ENCODE measurements at regions not wholly inside any gene's neighbourhood (a gene's known extent, or its start where the extent isn't known, plus 50 kb on each side); places are given as distances from the start of the nearest gene placed in this dataset.
"Not testable (repeated sequence)": the region's sequence is repeated elsewhere in the genome, so short reads cannot be mapped to it uniquely, and the experiment has no call there.

DNA sequence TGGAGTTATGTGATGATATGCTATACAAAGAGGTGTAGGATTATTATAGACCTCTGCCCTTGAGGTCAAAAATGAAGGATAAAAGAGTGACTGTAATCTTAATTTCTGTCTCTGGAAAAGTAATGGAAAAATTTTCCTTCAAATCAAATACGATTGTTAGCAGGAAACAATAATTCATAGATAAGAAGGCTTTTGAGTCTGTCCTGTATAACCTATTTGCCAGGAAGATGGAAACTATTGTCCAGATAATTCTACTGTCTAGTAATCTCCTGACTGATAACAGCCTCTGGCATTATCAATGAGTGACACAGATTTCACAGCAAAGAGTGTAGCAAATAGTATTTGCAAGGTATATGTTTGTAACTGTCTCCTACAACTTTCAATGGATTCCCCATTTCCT is 307.8 kb downstream of the MTX2 start:
- TF ChIP-seq REST (IDR thresholded peaks at IDR 0.05): no peak
- no peak for TF ChIP-seq YY1 (IDR thresholded peaks at IDR 0.05)
- no peak for TF ChIP-seq JUND (IDR thresholded peaks at IDR 0.05)
- no peak for TF ChIP-seq SP1 (IDR thresholded peaks at IDR 0.05)
- no peak for TF ChIP-seq EGR1 (IDR thresholded peaks at IDR 0.05; ENCODE audit: low read depth in 2 of 2)
- TF ChIP-seq, protein P1, sequence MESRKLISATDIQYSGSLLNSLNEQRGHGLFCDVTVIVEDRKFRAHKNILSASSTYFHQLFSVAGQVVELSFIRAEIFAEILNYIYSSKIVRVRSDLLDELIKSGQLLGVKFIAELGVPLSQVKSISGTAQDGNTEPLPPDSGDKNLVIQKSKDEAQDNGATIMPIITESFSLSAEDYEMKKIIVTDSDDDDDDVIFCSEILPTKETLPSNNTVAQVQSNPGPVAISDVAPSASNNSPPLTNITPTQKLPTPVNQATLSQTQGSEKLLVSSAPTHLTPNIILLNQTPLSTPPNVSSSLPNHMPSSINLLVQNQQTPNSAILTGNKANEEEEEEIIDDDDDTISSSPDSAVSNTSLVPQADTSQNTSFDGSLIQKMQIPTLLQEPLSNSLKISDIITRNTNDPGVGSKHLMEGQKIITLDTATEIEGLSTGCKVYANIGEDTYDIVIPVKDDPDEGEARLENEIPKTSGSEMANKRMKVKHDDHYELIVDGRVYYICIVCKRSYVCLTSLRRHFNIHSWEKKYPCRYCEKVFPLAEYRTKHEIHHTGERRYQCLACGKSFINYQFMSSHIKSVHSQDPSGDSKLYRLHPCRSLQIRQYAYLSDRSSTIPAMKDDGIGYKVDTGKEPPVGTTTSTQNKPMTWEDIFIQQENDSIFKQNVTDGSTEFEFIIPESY (IDR thresholded peaks at IDR 0.05): no peak
- no peak for TF ChIP-seq FOXA1 (IDR thresholded peaks at IDR 0.05)
- no peak for TF ChIP-seq RXRA (IDR thresholded peaks at IDR 0.05)
- peaks cover 0 to 2% (median 0%) of the 10 kb centered on the region in 4 donors for H3K27me3 ChIP-seq (ENCODE audit: control insufficient read depth in 4 of 4, insufficient read depth in 4 of 4, low read length in 3 of 4)
- H3K9me3 ChIP-seq (ENCODE audit: control insufficient read depth in 4 of 4, low read length in 3 of 4): no peaks in the 10 kb centered on the region
- H3K4me1 ChIP-seq (ENCODE audit: control insufficient read depth in 4 of 4, insufficient read depth in 4 of 4, low read length in 3 of 4): no peaks in the 10 kb centered on the region
- DNase-seq (ENCODE audit: low spot score): no peak
- H3K27ac ChIP-seq (ENCODE audit: low read depth in 1 of 2, low read length in 2 of 2): no peak overlapping the region
- 65% methylated on average over 1 of the region's 1 CpG for WGBS
- no peak overlapping the region for H3K9ac ChIP-seq (ENCODE audit: low read depth in 1 of 2, low read length in 2 of 2)
- H3K4me3 ChIP-seq (ENCODE audit: low read depth in 1 of 3, low read length in 3 of 3): no peak overlapping the region
- H3K36me3 ChIP-seq (ENCODE audit: control insufficient read depth in 4 of 4, insufficient read depth in 3 of 4, low read depth in 1 of 4, low read length in 3 of 4): no peaks in the 10 kb centered on the region

- 87% methylated on average over 4 of the region's 4 CpGs for WGBS
- H3K27ac ChIP-seq (ENCODE audit: low read depth in 1 of 2, low read length in 2 of 2); H3K36me3 ChIP-seq (ENCODE audit: control insufficient read depth in 4 of 4, insufficient read depth in 3 of 4, low read depth in 1 of 4, low read length in 3 of 4); H3K27me3 ChIP-seq (ENCODE audit: control insufficient read depth in 4 of 4, insufficient read depth in 4 of 4, low read length in 3 of 4); H3K9me3 ChIP-seq (ENCODE audit: control insufficient read depth in 4 of 4, low read length in 3 of 4); H3K9ac ChIP-seq (ENCODE audit: low read depth in 1 of 2, low read length in 2 of 2); H3K4me3 ChIP-seq (ENCODE audit: low read depth in 1 of 3, low read length in 3 of 3); H3K4me1 ChIP-seq (ENCODE audit: control insufficient read depth in 4 of 4, insufficient read depth in 4 of 4, low read length in 3 of 4); DNase-seq (ENCODE audit: low spot score): not testable (repeated sequence)
Observed at GRCh38 chr2:176578292-176578691, 309.1 kb downstream of the MTX2 start.

DNA sequence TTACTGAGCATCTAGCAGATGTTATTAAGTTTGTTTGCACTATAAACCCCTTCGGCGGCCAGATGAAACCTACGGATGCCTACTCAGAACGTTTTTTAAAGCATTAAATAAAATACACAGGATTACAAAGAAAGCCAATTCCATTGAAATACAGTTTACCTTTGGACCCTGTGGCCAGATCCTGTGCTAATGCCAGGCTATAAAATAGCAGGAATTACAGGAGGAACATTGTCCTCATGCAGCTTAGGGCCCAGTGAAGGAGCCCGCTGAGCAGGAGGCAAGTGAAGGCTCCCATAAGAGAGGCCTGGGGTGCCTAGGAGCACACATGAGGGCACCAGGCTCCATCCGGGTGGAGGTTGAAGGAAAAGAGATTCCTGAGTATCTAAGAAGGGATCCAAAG is 310.4 kb downstream of the MTX2 start:
- Histone ChIP-seq H3K4me3 (ENCODE audit: low read depth in 1 of 3, low read length in 3 of 3) (no peak overlapping the region), H3K9ac (ENCODE audit: low read depth in 1 of 2, low read length in 2 of 2) (no peak overlapping the region), H3K9me3 (ENCODE audit: control insufficient read depth in 4 of 4, low read length in 3 of 4) (no peaks in the 10 kb centered on the region), H3K27ac (ENCODE audit: low read depth in 1 of 2, low read length in 2 of 2) (no peak overlapping the region), H3K36me3 (ENCODE audit: control insufficient read depth in 4 of 4, insufficient read depth in 3 of 4, low read depth in 1 of 4, low read length in 3 of 4) (no peaks in the 10 kb centered on the region), H3K4me1 (ENCODE audit: control insufficient read depth in 4 of 4, insufficient read depth in 4 of 4, low read length in 3 of 4) (peaks cover 0 to 4% (median 2%) of the 10 kb centered on the region in 4 donors), H3K27me3 (ENCODE audit: control insufficient read depth in 4 of 4, insufficient read depth in 4 of 4, low read length in 3 of 4) (peaks cover 0 to 2% (median 0%) of the 10 kb centered on the region in 4 donors)
- 78% methylated on average over 6 of the region's 6 CpGs for WGBS
- no peak for DNase-seq (ENCODE audit: low spot score)
- TF ChIP-seq RXRA (IDR thresholded peaks at IDR 0.05) (no peak), EGR1 (IDR thresholded peaks at IDR 0.05; ENCODE audit: low read depth in 2 of 2) (no peak), NR2F2 (IDR thresholded peaks at IDR 0.05) (no peak), SP1 (IDR thresholded peaks at IDR 0.05) (no peak)
